WERI-Rb-1 (cell line): ENCODE measurements at regions not wholly inside any gene's neighbourhood (a gene's known extent, or its start where the extent isn't known, plus 50 kb on each side); places are given as distances from the start of the nearest gene placed in this dataset.

Experiments
- DNase-seq: peaks from one replicate; pipeline ENCODE4 v3.0.0-alpha.2; 2020
- H3K27ac ChIP-seq: fragments of 250-450 bp; sonication (Bioruptor Pico); 2 replicates; pipeline ENCODE4 v1.5.1; 2020; ENCODE audit warnings: mild to moderate bottlenecking, moderate library complexity
- H3K27me3 ChIP-seq: fragments of 250-450 bp; sonication (Bioruptor Pico); 2 replicates; pipeline ENCODE4 v1.5.1; 2021; ENCODE audit warnings: mild to moderate bottlenecking, low read depth, moderate library complexity; ENCODE audit not compliant: insufficient read depth, severe bottlenecking
- H3K36me3 ChIP-seq: fragments of 250-450 bp; sonication (Bioruptor Pico); 2 replicates; pipeline ENCODE4 v1.5.1; 2020; ENCODE audit warnings: mild to moderate bottlenecking, moderate library complexity
- H3K4me3 ChIP-seq: 2 replicates; pipeline ENCODE4 v1.5.1; 2011; ENCODE audit warnings: low read depth, mild to moderate bottlenecking, control low read depth, low read length
- H3K9me3 ChIP-seq: fragments of 250-450 bp; sonication (Bioruptor Pico); 2 replicates; pipeline ENCODE4 v1.5.1; 2021; ENCODE audit warnings: mild to moderate bottlenecking, moderate library complexity; ENCODE audit not compliant: severe bottlenecking
- TF ChIP-seq, protein P1 (sequence below): IDR thresholded peaks from 2 replicates; pipeline ENCODE4 v1.5.1; 2011; ENCODE audit warnings: low read depth, mild to moderate bottlenecking, control low read depth, inconsistent platforms, low read length

DNA sequence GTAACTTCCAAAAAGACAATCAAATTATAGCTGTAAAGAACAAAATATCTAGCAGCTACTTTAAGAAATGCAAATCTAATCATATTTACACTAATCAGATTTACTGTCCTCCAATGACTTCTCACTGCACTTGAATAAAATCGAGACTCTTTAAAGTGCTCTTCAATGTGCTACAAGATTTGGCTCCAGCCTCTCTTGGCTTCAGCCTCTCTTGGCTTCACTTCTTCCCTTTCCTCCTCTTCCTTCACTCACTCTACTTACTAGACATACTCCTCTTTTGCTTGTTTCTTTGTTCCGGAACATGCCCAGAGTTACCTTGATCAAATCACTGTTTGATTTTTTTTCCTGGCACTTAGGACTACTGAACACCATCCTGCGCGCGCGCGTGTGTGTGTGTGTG is 495.4 kb downstream of the LMO7 start:
- no peak for DNase-seq
- Histone ChIP-seq H3K36me3 (no peaks in the 10 kb centered on the region), H3K4me3 (no peak overlapping the region), H3K27ac (no peak overlapping the region), H3K27me3 (no peaks in the 10 kb centered on the region), H3K9me3 (no peaks in the 10 kb centered on the region)
- TF ChIP-seq, protein P1, sequence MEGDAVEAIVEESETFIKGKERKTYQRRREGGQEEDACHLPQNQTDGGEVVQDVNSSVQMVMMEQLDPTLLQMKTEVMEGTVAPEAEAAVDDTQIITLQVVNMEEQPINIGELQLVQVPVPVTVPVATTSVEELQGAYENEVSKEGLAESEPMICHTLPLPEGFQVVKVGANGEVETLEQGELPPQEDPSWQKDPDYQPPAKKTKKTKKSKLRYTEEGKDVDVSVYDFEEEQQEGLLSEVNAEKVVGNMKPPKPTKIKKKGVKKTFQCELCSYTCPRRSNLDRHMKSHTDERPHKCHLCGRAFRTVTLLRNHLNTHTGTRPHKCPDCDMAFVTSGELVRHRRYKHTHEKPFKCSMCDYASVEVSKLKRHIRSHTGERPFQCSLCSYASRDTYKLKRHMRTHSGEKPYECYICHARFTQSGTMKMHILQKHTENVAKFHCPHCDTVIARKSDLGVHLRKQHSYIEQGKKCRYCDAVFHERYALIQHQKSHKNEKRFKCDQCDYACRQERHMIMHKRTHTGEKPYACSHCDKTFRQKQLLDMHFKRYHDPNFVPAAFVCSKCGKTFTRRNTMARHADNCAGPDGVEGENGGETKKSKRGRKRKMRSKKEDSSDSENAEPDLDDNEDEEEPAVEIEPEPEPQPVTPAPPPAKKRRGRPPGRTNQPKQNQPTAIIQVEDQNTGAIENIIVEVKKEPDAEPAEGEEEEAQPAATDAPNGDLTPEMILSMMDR, result no peak

DNA sequence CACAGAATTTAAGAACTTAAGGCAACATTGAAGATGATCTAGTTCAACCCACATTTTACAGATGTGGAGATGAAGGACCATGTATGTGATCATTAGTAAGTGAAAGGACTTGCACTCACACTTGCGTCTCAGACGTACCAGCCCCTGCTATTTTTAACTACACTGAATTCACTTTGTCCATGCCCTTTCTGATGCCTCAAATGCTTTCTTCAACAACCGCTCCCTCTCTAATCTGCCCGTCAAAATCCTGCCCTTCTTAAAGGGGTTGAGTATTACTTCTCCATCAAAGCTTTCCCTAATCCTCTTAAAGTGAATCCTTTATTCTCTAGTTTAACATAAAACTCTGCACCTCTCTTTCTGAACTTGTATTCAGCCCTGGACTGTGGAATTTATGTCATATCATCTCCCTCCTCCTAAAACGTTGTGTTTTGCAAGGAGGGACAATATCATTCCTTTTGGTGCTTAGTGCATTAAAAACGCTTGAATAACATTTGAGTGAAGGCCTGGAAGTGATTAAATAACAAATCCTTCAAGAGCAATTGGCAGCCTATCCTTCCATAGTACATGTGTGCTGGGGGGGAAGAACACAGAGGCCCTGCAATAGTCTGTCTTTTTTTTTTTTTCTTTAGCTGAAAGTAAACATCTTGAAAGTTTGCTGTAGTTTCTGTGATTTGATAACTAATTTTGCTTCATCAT is 493.3 kb downstream of the LMO7 start:
- Histone ChIP-seq H3K27me3 (no peaks in the 10 kb centered on the region), H3K4me3 (no peak overlapping the region), H3K9me3 (no peaks in the 10 kb centered on the region), H3K36me3 (no peaks in the 10 kb centered on the region), H3K27ac (no peak overlapping the region)
- peak; percentile 38 for DNase-seq
- TF ChIP-seq, protein P1, result no peak

DNA sequence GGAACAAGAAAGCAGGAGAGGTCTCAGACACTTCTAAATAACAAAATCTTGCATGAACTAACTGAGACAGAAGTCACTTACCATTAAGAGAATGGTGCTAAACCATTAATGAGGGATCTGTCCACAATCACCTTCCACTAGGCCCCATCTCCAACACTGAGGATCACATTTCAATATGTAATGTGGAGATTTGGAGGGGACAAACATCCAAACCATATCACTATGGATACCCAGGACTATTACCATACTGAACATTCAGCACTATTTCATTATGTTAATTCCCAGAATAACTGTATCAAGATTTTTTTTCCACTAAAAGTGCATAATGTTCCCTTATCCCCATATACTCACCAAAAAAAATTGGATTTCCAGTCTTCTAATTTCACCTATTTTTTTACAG is 491.8 kb downstream of the LMO7 start:
- Histone ChIP-seq H3K27ac (no peak overlapping the region), H3K27me3 (no peaks in the 10 kb centered on the region), H3K4me3 (no peak overlapping the region), H3K36me3 (no peaks in the 10 kb centered on the region), H3K9me3 (no peaks in the 10 kb centered on the region)
- TF ChIP-seq, protein P1, result no peak
- DNase-seq, result no peak

DNA sequence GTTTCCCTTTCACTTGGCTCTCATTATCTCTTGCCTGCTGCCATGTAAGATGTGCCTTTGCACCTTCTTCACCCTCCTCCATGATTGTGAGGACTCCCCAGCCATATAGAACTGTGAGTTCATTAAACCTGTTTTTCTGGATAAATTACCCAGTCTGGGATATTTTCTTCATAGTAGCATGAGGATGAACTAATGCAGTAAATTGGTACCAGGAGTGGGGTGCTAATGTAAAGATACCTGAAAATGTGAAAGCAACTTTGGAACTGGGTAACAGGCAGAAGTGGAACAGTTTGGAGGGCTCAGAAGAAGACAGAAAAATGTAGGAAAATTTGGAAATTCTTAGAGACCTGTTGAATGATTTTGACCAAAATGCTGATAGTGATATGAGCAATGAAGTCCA is 487.4 kb downstream of the LMO7 start:
- DNase-seq, result no peak
- Histone ChIP-seq H3K36me3 (no peaks in the 10 kb centered on the region), H3K9me3 (no peaks in the 10 kb centered on the region), H3K27ac (no peak overlapping the region), H3K27me3 (no peaks in the 10 kb centered on the region), H3K4me3 (no peak overlapping the region)
- TF ChIP-seq, protein P1, result no peak

DNA sequence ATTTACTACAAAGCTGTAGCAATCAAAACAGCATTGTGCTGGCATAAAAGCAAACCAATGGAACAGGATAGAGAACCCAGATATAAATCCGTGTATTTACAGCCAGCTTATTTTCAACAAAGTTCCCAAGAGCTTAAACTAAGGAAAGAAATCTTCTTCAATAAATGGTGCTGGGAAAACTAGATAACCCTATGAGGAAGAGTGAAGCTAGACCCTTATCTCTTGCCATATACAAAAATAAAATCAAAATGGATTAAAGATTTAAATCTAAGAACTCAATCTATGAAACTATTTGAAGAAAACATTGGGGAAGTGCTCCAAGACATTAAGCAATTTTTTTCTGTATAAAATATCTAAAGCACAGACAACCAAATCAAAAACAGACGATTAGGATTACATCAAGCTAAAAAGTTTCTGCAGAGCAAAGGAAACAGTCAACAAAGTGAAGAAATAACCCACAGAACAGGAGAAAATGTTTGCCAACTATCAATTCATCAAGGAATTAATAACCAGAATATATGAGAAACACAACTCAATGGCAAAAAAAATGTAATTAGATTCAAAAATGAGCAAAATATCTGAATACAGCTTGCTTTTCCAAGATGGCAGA is 480.7 kb downstream of the LMO7 start:
- Histone ChIP-seq H3K27ac (no peak overlapping the region), H3K27me3 (no peaks in the 10 kb centered on the region), H3K4me3 (no peak overlapping the region), H3K36me3 (no peaks in the 10 kb centered on the region), H3K9me3 (no peaks in the 10 kb centered on the region)
- no peak for DNase-seq
- TF ChIP-seq, protein P1, result no peak
